Spleen (tissue), 11 donors: ENCODE measurements at regions not wholly inside any gene's neighbourhood (a gene's known extent, or its start where the extent isn't known, plus 50 kb on each side); places are given as distances from the start of the nearest gene placed in this dataset.

ENCODE experiments used
- DNase-seq: peaks from one replicate; pipeline ENCODE4 v3.0.0-alpha.2; 2020
- H3K27ac ChIP-seq, 8 donors: fragments of 200-600 bp; sonication (generic) in 7 of 8; 1 replicate in 4 of 8; 2 replicates in 4 of 8; pipeline versions ENCODE4 v1.5.0 to v1.8.0; 2016 to 2021; ENCODE audit warnings: inconsistent platforms in 4 of 8, mild to moderate bottlenecking in 4 of 8, moderate library complexity in 1 of 8
- H3K27me3 ChIP-seq, 7 donors: fragments of 200-600 bp; sonication (generic) in 6 of 7; replicated peaks in 1 of 7; 1 replicate in 4 of 7; 2 replicates in 3 of 7; pipeline versions ENCODE4 v1.5.0 to v1.8.0; 2016 to 2021; ENCODE audit warnings: inconsistent platforms in 3 of 7, mild to moderate bottlenecking in 1 of 7
- H3K36me3 ChIP-seq, 6 donors: fragments of 200-600 bp; sonication (generic) in 5 of 6; 1 replicate in 4 of 6; 2 replicates in 2 of 6; pipeline versions ENCODE4 v1.5.0 to v1.8.0; 2016 to 2021; ENCODE audit warnings: inconsistent platforms in 2 of 6
- H3K4me1 ChIP-seq, 6 donors: fragments of 200-600 bp; sonication (generic) in 5 of 6; 1 replicate in 3 of 6; 2 replicates in 3 of 6; pipeline versions ENCODE4 v1.5.0 to v1.8.0; 2016 to 2021; ENCODE audit warnings: inconsistent platforms in 3 of 6
- H3K4me3 ChIP-seq, 8 donors: fragments of 200-600 bp; sonication (generic) in 7 of 8; 1 replicate in 4 of 8; 2 replicates in 4 of 8; pipeline versions ENCODE4 v1.5.0 to v1.8.0; 2016 to 2021; ENCODE audit warnings: inconsistent platforms in 4 of 8, mild to moderate bottlenecking in 4 of 8, moderate library complexity in 2 of 8
- H3K9me3 ChIP-seq, 8 donors: fragments of 200-600 bp; sonication (generic) in 7 of 8; 1 replicate in 4 of 8; 2 replicates in 4 of 8; pipeline versions ENCODE4 v1.5.0 to v1.8.0; 2016 to 2021; ENCODE audit warnings: inconsistent platforms in 4 of 8
- POLR2A ChIP-seq, 3 donors: fragments of 450-650 bp; IDR thresholded peaks; one replicate each; pipeline ENCODE4 v1.5.1; 2017; ENCODE audit warnings: antibody characterized with exemption in 3 of 3, mild to moderate bottlenecking in 1 of 3
- POLR2AphosphoS5 ChIP-seq, 3 donors: sonication (generic); formaldehyde crosslinking; IDR thresholded peaks; one replicate each; pipeline ENCODE4 v1.5.1; 2017; ENCODE audit warnings: antibody characterized with exemption in 3 of 3
- WGBS, 5 donors: extraction: QIAGEN DNeasy Blood & Tissue Kit in 3 of 5; methylation state at CpG; one replicate each; pipeline versions ENCODE4 v1.1.5 to v1.1.7; 2013 to 2018; 5-methylcytosine and 5-hydroxymethylcytosine counted together
- intact Hi-C: fragments of 100-400 bp; cut with DNase I; formaldehyde crosslinking; loops from one replicate; pipeline ENCODE4 v1.15.0; 2023; ENCODE audit warnings: low total_unique reads
- TF ChIP-seq, protein P1 (sequence below), 11 experiments: fragments of 200-600 bp in 7 of 11; fragments of 450-650 bp in 4 of 11; sonication (generic) in 4 of 11; IDR thresholded peaks in 8 of 11; conservative IDR thresholded peaks in 3 of 11; 1 replicate in 7 of 11; 2 replicates in 4 of 11; pipeline versions ENCODE4 v1.4.0 to v1.8.0; 2016 to 2021; ENCODE audit warnings: antibody characterized with exemption in 11 of 11, inconsistent platforms in 4 of 11, mild to moderate bottlenecking in 1 of 11
- donor health status: healthy with polysubstance abuse.
- donor health status: DM: no; HTN: no; CAD: no; lungs with moderate emphysema.
- donor health status: DM: no; HTN: no; CAD: no.
- donor health status: Bipolar disorder and iron deficiency.
- donor health status: healthy.
- donor health status: DM: no; HTN: no; CAD: no.
- donor health status: DM: yes; HTN: yes; CAD: no.

DNA sequence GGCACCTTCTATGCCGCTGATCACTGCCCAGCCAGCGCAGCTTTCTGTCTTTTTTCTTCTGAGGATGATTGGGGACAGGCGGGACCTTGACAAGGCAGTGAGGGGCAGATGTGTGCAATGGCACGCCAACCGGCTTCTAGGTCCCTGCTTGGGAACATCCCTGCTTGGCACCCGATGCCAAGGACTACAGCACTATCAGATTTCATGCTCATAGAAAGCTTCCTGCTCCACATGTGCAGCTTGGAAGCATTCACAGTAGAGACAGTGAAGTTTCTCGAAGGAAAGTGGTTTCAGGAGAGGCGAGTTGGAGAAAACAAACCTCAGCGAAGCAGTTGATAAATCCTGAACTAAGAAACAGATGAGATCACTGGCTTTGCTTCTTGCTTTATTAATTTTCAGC, 267.5 kb upstream of the HABP2 start:
- H3K27ac ChIP-seq, result no peak overlapping the region
- intact Hi-C loops, result no loop called here
- no peak for DNase-seq
- TF ChIP-seq, protein P1, sequence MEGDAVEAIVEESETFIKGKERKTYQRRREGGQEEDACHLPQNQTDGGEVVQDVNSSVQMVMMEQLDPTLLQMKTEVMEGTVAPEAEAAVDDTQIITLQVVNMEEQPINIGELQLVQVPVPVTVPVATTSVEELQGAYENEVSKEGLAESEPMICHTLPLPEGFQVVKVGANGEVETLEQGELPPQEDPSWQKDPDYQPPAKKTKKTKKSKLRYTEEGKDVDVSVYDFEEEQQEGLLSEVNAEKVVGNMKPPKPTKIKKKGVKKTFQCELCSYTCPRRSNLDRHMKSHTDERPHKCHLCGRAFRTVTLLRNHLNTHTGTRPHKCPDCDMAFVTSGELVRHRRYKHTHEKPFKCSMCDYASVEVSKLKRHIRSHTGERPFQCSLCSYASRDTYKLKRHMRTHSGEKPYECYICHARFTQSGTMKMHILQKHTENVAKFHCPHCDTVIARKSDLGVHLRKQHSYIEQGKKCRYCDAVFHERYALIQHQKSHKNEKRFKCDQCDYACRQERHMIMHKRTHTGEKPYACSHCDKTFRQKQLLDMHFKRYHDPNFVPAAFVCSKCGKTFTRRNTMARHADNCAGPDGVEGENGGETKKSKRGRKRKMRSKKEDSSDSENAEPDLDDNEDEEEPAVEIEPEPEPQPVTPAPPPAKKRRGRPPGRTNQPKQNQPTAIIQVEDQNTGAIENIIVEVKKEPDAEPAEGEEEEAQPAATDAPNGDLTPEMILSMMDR (IDR thresholded peaks at IDR 0.05 in 8 of 11, conservative IDR thresholded peaks at IDR 0.05 in 3 of 11), result no peak
- no peak overlapping the region for H3K4me3 ChIP-seq
- H3K27me3 ChIP-seq, result no peaks in the 10 kb centered on the region
- H3K9me3 ChIP-seq, result no peaks in the 10 kb centered on the region
- 73 to 91% (median 89%) methylated on average over 9 of the region's 9 CpGs for WGBS, 5 donors
- no peaks in the 10 kb centered on the region for H3K36me3 ChIP-seq
- no peaks in the 10 kb centered on the region for H3K4me1 ChIP-seq

DNA sequence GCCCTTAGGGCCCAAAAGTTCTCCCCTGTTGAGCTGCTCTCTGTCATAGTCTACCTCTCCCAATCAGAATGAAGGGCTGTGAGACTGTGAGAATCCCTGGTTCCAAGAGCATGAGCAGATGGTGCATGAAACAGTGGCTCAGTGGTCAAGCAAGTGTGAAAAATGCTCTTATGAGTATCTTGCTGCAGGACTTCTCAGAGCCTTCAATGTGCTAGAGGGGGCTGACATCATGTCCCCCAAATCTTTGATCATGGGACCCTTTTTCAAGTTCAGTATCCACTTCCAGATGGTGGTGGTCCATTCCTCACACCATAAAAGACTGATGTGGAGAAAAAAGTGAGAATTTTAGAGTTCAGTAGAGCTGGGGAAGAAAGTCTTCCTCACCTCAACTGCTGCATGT, 265.3 kb upstream of the HABP2 start:
- Histone ChIP-seq H3K36me3 (no peaks in the 10 kb centered on the region), H3K27ac (no peak overlapping the region), H3K4me1 (peaks cover 0 to 6% (median 0%) of the 10 kb centered on the region in 6 donors), H3K4me3 (no peak overlapping the region), H3K9me3 (no peaks in the 10 kb centered on the region), H3K27me3 (no peaks in the 10 kb centered on the region)
- TF ChIP-seq POLR2A (IDR thresholded peaks at IDR 0.05) (no peak), POLR2AphosphoS5 (IDR thresholded peaks at IDR 0.05) (no peak)
- TF ChIP-seq, protein P1 (IDR thresholded peaks at IDR 0.05 in 8 of 11, conservative IDR thresholded peaks at IDR 0.05 in 3 of 11), result no peak
- no peak for DNase-seq
- intact Hi-C loops, result no loop called here

DNA sequence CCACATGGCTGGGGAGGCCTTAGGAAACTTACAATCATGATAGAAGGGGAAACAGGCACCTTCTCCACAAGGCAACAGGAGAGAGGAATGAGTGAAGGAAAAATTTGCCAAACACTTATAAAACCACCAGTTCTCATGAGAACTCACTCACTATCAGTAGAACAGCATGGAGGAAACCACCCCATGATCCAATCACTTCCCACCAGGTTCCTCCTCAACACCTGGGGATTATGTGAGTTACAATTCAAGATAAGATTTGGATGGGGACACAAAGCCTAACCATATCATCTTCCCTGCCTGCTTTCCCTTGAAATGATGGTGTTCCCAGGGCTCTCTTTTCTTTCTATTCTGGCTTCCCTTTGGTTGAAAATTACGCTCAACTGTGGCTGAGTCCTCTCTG, 262.7 kb upstream of the HABP2 start:
- intact Hi-C loops, result no loop called here
- no peaks in the 10 kb centered on the region for H3K9me3 ChIP-seq
- DNase-seq, result no peak
- TF ChIP-seq, protein P1 (IDR thresholded peaks at IDR 0.05 in 8 of 11, conservative IDR thresholded peaks at IDR 0.05 in 3 of 11), result no peak
- no peak for TF ChIP-seq POLR2A (IDR thresholded peaks at IDR 0.05)
- no peak overlapping the region for H3K27ac ChIP-seq
- no peaks in the 10 kb centered on the region for H3K36me3 ChIP-seq
- 81 to 95% (median 92%) methylated on average over 1 of the region's 1 CpG for WGBS, 5 donors
- peaks cover 0 to 11% (median 0%) of the 10 kb centered on the region in 6 donors for H3K4me1 ChIP-seq
- H3K4me3 ChIP-seq, result no peak overlapping the region
- H3K27me3 ChIP-seq, result no peaks in the 10 kb centered on the region

DNA sequence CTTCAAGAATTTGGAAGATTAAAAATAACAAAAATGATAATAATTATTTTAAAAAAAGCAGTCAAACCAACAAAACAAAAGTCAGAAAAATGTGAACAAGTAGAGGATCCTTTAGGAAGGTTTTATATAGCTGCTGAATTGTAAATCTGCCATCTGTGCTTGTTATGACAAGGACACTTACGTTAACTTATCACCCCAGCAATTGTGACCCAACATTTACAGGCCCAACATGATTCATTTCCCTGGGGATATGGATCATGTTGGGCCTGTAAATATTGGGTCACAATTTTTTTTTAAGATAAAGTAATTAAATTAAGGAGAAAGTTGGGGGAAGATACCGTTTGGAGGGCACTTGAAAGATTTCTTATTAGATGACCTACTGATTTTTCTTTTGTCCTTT, 261.4 kb upstream of the HABP2 start:
- TF ChIP-seq POLR2AphosphoS5 (IDR thresholded peaks at IDR 0.05), result no peak
- TF ChIP-seq POLR2A (IDR thresholded peaks at IDR 0.05), result no peak
- TF ChIP-seq, protein P1 (IDR thresholded peaks at IDR 0.05 in 8 of 11, conservative IDR thresholded peaks at IDR 0.05 in 3 of 11), result no peak
- Histone ChIP-seq H3K9me3 (no peaks in the 10 kb centered on the region), H3K4me3 (no peak overlapping the region), H3K36me3 (no peaks in the 10 kb centered on the region), H3K27ac (no peak overlapping the region), H3K27me3 (no peaks in the 10 kb centered on the region), H3K4me1 (peaks cover 0 to 11% (median 0%) of the 10 kb centered on the region in 6 donors)
- 73 to 90% (median 78%) methylated on average over 2 of the region's 2 CpGs for WGBS, 5 donors
- DNase-seq, result no peak
- intact Hi-C loops, result no loop called here
